ENCODE measurements at regions not wholly inside any gene's neighbourhood (a gene's known extent, or its start where the extent isn't known, plus 50 kb on each side); places are given as distances from the start of the nearest gene placed in this dataset.

DNA sequence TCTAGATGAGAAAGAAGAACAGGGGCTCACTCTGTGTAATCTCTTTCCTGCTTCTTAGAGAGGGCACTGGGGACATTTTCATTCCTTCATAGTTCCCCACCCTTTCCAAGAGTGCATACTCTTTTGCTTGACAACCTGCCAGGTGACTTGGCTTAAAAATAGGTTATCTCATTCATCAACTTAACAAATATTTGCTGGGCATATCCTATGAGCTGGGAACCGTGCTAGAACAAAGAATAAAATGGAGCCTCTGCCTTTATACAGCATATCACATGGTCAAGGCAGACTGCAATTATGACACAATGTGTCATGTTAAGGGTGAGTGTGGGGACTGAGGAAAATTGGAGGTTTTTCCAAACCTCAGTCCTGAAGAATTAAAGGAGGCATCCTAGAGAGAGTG lies 209.8 kb upstream of the FOXA2 start:
- TF ChIP-seq EZH2 (IDR thresholded peaks at IDR 0.05; ENCODE audit: insufficient read depth, poor library complexity, severe bottlenecking) (no peak), EZH2phosphoT487 (IDR thresholded peaks at IDR 0.05; ENCODE audit: insufficient read depth, low read depth) (no peak)
